ENCODE measurements at regions not wholly inside any gene's neighbourhood (a gene's known extent, or its start where the extent isn't known, plus 50 kb on each side); places are given as distances from the start of the nearest gene placed in this dataset.

DNA sequence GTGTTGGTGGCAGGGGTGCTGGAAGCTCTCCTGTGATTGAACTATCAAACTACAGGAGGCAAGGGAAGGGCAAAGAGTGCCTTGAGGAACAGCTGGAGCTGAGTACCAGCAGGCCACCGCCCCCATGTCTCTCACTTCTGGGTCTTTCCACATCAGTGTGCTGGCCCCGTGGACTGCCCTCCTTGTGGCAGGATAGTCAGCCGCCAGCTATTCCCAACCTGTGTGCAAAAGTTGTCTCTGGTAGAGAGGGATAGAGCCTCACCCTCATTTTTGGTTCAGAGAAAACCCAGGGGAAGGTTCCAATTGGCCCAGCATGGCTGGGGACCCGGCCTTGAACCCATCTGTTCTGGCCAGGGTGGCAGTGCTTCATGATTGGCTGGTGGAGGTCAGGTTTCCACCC lies 211.8 kb downstream of the IRF8 start:
- DNase-seq = no peak
- Histone ChIP-seq H3K36me3 (no peaks in the 10 kb centered on the region), H3K27ac (no peak overlapping the region)

DNA sequence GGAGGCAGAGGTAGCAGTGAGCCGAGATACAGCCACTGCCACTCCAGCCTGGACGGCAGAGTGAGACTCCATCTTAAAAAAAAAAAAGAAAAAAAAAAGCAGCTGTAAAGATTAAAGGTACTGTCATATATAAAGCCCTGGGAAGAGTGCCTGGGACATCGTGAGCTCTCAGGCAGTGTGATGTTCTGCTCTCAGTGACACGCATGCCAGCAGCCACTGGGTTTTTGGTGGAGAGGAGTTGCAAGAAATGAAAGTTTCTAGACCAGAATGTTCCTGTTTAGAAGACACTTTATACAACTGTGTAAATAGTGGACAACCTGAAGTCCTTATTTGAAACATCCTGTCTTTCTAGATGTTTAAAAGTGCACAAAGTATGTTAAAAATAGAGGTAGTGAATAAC lies 213.2 kb downstream of the IRF8 start:
- WGBS, 2 donors = 50 to 63% methylated on average over 4 of the region's 4 CpGs
- H3K27me3 ChIP-seq = no peaks in the 10 kb centered on the region
- no peaks in the 10 kb centered on the region for H3K36me3 ChIP-seq
- no peak for TF ChIP-seq POLR2A (IDR thresholded peaks at IDR 0.05)
- no peak for TF ChIP-seq CTCF (IDR thresholded peaks at IDR 0.05)
- H3K4me1 ChIP-seq = no peaks in the 10 kb centered on the region
- H3K4me3 ChIP-seq (replicated peaks in 1 of 3) = no peak overlapping the region
- H3K27ac ChIP-seq = no peak overlapping the region
- no peaks in the 10 kb centered on the region for H3K9me3 ChIP-seq
- intact Hi-C loops (cut with DNase I) = no loop called here
- DNase-seq = no peak

More for the DNA sequence above, 211.8 kb downstream of the IRF8 start:
- H3K4me3 ChIP-seq (replicated peaks in 1 of 3) = no peak overlapping the region
- no peaks in the 10 kb centered on the region for H3K9me3 ChIP-seq
- H3K27me3 ChIP-seq = no peaks in the 10 kb centered on the region
- no peaks in the 10 kb centered on the region for H3K4me1 ChIP-seq
- no peak for TF ChIP-seq POLR2A (IDR thresholded peaks at IDR 0.05)
- no peak for TF ChIP-seq CTCF (IDR thresholded peaks at IDR 0.05)
- 90 to 98% methylated on average over 3 to 4 of the region's 4 CpGs for WGBS, 2 donors
- intact Hi-C loops (cut with DNase I) = no loop called here

GRCh38 chr16:86117235-86117634 lies 218.3 kb downstream of the IRF8 start:
- Histone ChIP-seq H3K4me3 (replicated peaks in 1 of 3) (no peak overlapping the region), H3K9me3 (no peaks in the 10 kb centered on the region), H3K4me1 (no peaks in the 10 kb centered on the region), H3K27ac (no peak overlapping the region), H3K36me3 (no peaks in the 10 kb centered on the region), H3K27me3 (no peaks in the 10 kb centered on the region)
- 48 to 95% methylated on average over 4 to 5 of the region's 5 CpGs for WGBS, 2 donors
- DNase-seq = no peak
- intact Hi-C loops (cut with DNase I) = no loop called here
- no peak for TF ChIP-seq CTCF (IDR thresholded peaks at IDR 0.05)
- no peak for TF ChIP-seq POLR2A (IDR thresholded peaks at IDR 0.05)

GRCh38 chr16:86117756-86118155 lies 218.8 kb downstream of the IRF8 start:
- 68 to 72% methylated on average over 12 to 14 of the region's 16 CpGs for WGBS, 2 donors
- Histone ChIP-seq H3K27ac (no peak overlapping the region), H3K27me3 (no peaks in the 10 kb centered on the region), H3K36me3 (no peaks in the 10 kb centered on the region), H3K4me1 (no peaks in the 10 kb centered on the region), H3K9me3 (no peaks in the 10 kb centered on the region), H3K4me3 (replicated peaks in 1 of 3) (no peak overlapping the region)
- no peak for TF ChIP-seq POLR2A (IDR thresholded peaks at IDR 0.05)
- no peak for TF ChIP-seq CTCF (IDR thresholded peaks at IDR 0.05)
- no peak for DNase-seq
- intact Hi-C loops (cut with DNase I) = no loop called here

- H3K27ac ChIP-seq = no peak overlapping the region
- H3K9me3 ChIP-seq = no peaks in the 10 kb centered on the region
- H3K4me1 ChIP-seq = no peaks in the 10 kb centered on the region
- no peak for DNase-seq
- intact Hi-C loops (cut with DNase I) = no loop called here
- no peak overlapping the region for H3K4me3 ChIP-seq (replicated peaks in 1 of 3)
- 75 to 80% methylated on average over 12 of the region's 12 CpGs for WGBS, 2 donors
- H3K27me3 ChIP-seq = no peaks in the 10 kb centered on the region
- no peaks in the 10 kb centered on the region for H3K36me3 ChIP-seq
- TF ChIP-seq POLR2A (IDR thresholded peaks at IDR 0.05) = no peak
These were observed 219.7 kb downstream of the IRF8 start for GRCh38 chr16:86118467-86119307.
